ENCODE measurements at regions not wholly inside any gene's neighbourhood (a gene's known extent, or its start where the extent isn't known, plus 50 kb on each side); places are given as distances from the start of the nearest gene placed in this dataset.

DNA sequence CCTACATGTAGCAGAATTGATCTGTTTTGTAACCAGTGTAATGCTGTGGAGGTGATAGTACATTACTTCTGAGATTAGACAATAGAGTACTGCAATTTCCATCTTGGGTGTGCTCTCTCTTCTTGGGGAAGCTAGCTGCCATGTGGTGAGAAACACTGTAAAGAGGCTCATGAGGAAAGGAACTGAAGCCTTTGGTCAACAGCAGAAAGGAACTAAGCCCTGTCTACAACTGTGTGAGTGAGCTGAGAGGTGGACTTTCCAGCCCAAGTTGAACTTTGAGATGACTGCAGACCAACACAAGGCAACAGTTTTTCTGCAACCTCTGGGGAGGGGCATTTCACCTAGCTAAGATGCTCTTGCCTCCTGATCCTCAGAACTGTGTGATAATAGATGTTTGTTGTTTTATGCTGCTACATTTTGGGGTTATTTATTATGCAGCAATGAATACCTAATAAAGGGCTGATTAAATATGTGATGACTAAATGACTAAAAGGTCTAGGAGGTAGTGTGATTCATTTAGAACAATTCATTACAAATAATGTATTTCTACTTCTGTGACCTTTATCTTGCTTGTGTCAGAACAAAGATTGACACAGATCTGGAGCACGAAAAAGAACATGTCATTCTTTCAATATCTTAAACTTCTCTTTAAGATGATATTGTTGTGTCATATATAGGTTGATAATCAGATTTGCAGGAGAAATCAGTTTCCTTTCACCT is 121.6 kb upstream of the THRB start:
- TF ChIP-seq POLR2AphosphoS5 (IDR thresholded peaks at IDR 0.05; ENCODE audit: insufficient read depth in 1 of 2, low read depth in 1 of 2) (no peak), POLR2A (IDR thresholded peaks at IDR 0.05) (no peak)
- TF ChIP-seq, protein P1, sequence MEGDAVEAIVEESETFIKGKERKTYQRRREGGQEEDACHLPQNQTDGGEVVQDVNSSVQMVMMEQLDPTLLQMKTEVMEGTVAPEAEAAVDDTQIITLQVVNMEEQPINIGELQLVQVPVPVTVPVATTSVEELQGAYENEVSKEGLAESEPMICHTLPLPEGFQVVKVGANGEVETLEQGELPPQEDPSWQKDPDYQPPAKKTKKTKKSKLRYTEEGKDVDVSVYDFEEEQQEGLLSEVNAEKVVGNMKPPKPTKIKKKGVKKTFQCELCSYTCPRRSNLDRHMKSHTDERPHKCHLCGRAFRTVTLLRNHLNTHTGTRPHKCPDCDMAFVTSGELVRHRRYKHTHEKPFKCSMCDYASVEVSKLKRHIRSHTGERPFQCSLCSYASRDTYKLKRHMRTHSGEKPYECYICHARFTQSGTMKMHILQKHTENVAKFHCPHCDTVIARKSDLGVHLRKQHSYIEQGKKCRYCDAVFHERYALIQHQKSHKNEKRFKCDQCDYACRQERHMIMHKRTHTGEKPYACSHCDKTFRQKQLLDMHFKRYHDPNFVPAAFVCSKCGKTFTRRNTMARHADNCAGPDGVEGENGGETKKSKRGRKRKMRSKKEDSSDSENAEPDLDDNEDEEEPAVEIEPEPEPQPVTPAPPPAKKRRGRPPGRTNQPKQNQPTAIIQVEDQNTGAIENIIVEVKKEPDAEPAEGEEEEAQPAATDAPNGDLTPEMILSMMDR (IDR thresholded peaks at IDR 0.05) = no peak
- no peaks in the 10 kb centered on the region for H3K36me3 ChIP-seq
- no peak overlapping the region for H3K4me3 ChIP-seq
- no peak overlapping the region for H3K27ac ChIP-seq
- no peaks in the 10 kb centered on the region for H3K9me3 ChIP-seq
- intact Hi-C loops (cut with DNase I) = no loop called here
- H3K4me1 ChIP-seq = no peaks in the 10 kb centered on the region
- no peak for DNase-seq (ENCODE audit: extremely low spot score in 2 of 2)
- H3K27me3 ChIP-seq = no peaks in the 10 kb centered on the region

DNA sequence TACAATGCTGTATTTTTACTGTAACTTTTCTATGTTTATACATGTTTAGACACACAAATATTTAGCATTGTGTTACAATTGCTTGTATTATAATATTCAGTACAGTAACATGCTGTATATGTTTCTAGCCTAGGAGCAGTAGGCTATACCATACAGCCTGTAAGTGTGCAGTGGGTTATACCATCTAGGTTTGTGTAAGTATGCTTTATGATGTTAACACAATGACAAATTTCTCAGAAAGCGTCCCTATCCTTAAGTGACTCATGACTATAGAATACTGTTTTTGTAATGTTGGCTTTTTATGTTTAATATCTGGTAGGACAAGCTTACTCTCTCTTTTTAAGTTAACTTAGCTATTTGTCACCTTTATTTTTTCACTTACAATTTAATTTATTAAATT is 127.5 kb upstream of the THRB start:
- intact Hi-C loops (cut with DNase I) = no loop called here
- Histone ChIP-seq H3K27me3 (no peaks in the 10 kb centered on the region), H3K36me3 (no peaks in the 10 kb centered on the region), H3K9me3 (no peaks in the 10 kb centered on the region), H3K4me1 (no peaks in the 10 kb centered on the region), H3K27ac (no peak overlapping the region), H3K4me3 (no peak overlapping the region)
- TF ChIP-seq, protein P1 (IDR thresholded peaks at IDR 0.05) = no peak
- TF ChIP-seq POLR2A (IDR thresholded peaks at IDR 0.05) (no peak), POLR2AphosphoS5 (IDR thresholded peaks at IDR 0.05; ENCODE audit: insufficient read depth in 1 of 2, low read depth in 1 of 2) (no peak)
- DNase-seq (ENCODE audit: extremely low spot score in 2 of 2) = no peak

DNA sequence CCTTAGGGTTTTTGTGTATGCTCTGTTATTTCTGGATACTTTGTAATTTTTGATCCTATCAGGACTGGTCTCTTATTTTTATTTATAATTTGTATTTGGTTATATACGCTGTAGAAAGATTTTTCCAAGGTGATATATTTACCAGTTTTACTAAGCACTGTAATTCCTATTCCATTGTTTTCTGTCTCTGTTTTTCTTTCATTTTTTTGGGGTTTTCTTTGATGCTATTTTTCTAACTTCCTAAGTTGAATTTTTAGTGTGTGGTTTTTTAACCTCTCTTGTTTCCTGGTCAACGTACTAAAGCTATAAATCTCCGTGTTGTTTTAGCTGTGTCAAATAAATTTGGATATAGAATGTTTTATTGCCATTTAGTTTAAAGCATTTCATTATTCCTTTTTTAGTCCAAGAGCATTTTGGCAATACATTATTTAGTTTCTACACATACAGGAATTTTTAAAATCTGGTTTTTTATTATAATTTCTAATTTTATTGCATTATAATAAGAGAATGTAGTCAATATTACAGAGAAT is 128.1 kb upstream of the THRB start:
- Histone ChIP-seq H3K9me3 (no peaks in the 10 kb centered on the region), H3K27me3 (no peaks in the 10 kb centered on the region)
- intact Hi-C loops (cut with DNase I) = no loop called here

DNA sequence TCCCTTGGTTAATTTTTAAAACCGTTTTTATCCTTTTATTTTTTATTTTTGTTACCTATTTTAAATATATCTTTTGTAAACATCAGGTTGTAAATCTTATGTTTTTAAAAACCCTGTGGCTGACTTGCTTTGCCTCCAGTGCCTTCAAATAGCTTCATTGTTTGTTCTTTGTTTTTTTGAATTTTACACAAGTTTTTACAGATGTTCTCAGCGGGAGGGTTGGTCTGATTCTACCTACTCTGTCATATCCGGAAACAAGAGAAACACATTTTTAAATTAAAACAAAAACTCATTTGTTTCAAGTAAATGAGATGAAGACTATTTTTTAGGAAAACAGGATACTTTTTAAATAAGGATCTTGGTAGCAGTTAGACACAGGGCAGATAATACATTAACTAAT is 129.0 kb upstream of the THRB start:
- no peaks in the 10 kb centered on the region for H3K36me3 ChIP-seq
- no peaks in the 10 kb centered on the region for H3K9me3 ChIP-seq
- no peaks in the 10 kb centered on the region for H3K27me3 ChIP-seq
- TF ChIP-seq POLR2AphosphoS5 (IDR thresholded peaks at IDR 0.05; ENCODE audit: insufficient read depth in 1 of 2, low read depth in 1 of 2) = no peak
- no peak for TF ChIP-seq POLR2A (IDR thresholded peaks at IDR 0.05)
- H3K4me1 ChIP-seq = no peaks in the 10 kb centered on the region
- DNase-seq (ENCODE audit: extremely low spot score in 2 of 2) = no peak
- no peak overlapping the region for H3K4me3 ChIP-seq
- intact Hi-C loops (cut with DNase I) = no loop called here
- no peak overlapping the region for H3K27ac ChIP-seq

More for the DNA sequence above, 128.1 kb upstream of the THRB start:
- Histone ChIP-seq H3K36me3 (no peaks in the 10 kb centered on the region), H3K4me1 (no peaks in the 10 kb centered on the region), H3K4me3 (no peak overlapping the region), H3K27ac (no peak overlapping the region)
- TF ChIP-seq POLR2AphosphoS5 (IDR thresholded peaks at IDR 0.05; ENCODE audit: insufficient read depth in 1 of 2, low read depth in 1 of 2) (no peak), POLR2A (IDR thresholded peaks at IDR 0.05) (no peak)
- TF ChIP-seq, protein P1 (IDR thresholded peaks at IDR 0.05) = no peak
- no peak for DNase-seq (ENCODE audit: extremely low spot score in 2 of 2)

DNA sequence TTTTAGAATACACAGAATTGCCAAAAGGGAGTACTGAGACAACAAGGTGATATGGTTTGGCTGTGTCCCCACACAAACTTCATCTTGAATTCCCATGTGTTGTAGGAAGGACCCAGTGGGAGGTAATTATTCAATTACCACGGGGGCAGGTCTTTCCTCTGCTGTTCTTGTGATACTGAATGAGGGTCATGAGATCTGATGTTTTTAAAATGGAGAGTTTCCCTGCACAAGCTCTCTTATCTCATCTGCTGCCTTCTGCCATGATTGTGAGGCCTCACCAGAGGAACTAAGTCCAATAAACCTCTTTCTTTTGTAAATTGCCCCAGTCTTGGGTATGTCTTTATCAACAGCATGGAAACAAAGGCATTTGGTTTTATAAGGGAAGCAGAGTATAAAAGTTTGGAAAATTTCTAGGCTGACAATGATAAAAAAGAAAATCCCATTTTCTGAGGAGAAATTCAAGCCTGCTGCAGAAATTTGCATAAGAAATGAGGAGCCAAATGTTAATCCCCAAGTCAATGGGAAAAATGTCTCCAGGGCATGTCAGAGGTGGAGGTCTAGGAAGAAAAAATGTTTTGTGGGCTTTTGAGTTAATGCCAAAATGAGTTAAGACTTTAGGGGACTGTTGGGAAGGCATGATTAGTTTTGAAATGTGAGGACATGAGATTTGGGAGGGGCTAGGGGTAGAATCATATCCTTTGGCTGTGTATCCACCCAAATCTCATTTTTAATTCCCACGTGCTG is 130.5 kb upstream of the THRB start:
- no peaks in the 10 kb centered on the region for H3K36me3 ChIP-seq
- DNase-seq (ENCODE audit: extremely low spot score in 2 of 2) = no peak
- no peaks in the 10 kb centered on the region for H3K9me3 ChIP-seq
- no peak overlapping the region for H3K4me3 ChIP-seq
- no peak overlapping the region for H3K27ac ChIP-seq
- intact Hi-C loops (cut with DNase I) = no loop called here
- H3K27me3 ChIP-seq = no peaks in the 10 kb centered on the region
- TF ChIP-seq POLR2AphosphoS5 (IDR thresholded peaks at IDR 0.05; ENCODE audit: insufficient read depth in 1 of 2, low read depth in 1 of 2) = no peak
- no peaks in the 10 kb centered on the region for H3K4me1 ChIP-seq
